ENCODE measurements at regions not wholly inside any gene's neighbourhood (a gene's known extent, or its start where the extent isn't known, plus 50 kb on each side); places are given as distances from the start of the nearest gene placed in this dataset.

DNA sequence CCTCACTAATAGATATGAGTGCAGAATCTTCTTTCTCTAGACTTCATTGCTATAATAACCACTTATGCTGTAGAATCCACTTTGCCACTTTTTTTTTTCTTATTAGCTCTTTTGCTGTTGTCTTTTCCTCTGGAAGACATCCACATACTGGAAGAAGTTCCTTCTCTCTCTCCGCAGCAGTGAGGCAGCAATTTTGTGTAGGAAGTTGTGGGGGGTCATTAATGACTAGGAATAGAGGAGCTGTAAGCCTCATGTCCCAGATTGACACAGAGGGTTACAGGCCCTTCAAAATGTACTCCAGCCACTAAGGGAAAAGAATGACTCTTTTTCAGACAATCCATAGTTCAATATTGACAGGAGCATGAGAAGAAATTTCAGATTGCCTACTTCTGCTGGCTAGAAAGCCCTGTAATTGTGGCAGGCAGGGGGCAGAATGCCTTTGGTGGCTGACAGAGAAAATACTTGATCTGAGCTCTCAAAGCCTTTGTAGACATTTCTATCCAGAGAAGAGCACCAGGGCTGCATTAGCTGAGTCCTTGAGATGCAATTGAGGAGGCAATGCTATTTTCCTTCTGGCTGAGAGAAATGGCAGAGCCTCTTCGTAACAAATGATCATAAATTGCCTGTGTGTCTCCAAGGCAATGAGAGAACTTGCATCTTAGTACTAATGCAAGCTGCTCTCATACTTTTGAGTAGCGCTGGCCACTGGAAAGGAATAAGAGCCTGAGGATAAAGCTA, 856.2 kb downstream of the STIM2 start:
- Histone ChIP-seq H3K4me3 (no peak overlapping the region), H3K4me1 (no peaks in the 10 kb centered on the region), H3K36me3 (no peaks in the 10 kb centered on the region), H3K27ac (peak overlapping the region in 4 of 12 donors; percentile 19 to 53 (median 27)), H3K27me3 (no peaks in the 10 kb centered on the region), H3K9me3 (no peaks in the 10 kb centered on the region)
- intact Hi-C loops (cut with DNase I), result no loop called here
- DNase-seq (no peak), ATAC-seq (no peak)
- WGBS, 4 donors, result 80 to 88% (median 81%) methylated on average over 3 of the region's 3 CpGs
- no peak for TF ChIP-seq POLR2A (IDR thresholded peaks at IDR 0.05)
- TF ChIP-seq, protein P1, sequence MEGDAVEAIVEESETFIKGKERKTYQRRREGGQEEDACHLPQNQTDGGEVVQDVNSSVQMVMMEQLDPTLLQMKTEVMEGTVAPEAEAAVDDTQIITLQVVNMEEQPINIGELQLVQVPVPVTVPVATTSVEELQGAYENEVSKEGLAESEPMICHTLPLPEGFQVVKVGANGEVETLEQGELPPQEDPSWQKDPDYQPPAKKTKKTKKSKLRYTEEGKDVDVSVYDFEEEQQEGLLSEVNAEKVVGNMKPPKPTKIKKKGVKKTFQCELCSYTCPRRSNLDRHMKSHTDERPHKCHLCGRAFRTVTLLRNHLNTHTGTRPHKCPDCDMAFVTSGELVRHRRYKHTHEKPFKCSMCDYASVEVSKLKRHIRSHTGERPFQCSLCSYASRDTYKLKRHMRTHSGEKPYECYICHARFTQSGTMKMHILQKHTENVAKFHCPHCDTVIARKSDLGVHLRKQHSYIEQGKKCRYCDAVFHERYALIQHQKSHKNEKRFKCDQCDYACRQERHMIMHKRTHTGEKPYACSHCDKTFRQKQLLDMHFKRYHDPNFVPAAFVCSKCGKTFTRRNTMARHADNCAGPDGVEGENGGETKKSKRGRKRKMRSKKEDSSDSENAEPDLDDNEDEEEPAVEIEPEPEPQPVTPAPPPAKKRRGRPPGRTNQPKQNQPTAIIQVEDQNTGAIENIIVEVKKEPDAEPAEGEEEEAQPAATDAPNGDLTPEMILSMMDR (IDR thresholded peaks at IDR 0.05), result no peak

DNA sequence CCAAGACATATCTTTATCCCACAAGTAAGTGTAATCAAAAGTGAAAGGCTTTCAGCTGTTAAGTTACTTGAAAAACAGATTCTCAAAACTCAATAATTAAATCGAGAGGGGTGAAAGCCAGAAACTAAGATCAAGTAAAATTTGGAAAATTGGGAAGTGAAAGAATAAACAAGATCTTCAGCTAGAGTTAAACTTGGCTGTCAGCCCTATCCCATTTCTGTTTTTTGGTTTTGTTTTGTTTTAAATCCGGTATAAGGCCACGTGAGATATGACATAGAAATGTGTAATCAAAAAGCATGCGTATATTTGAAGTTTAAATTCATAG, 856.8 kb downstream of the STIM2 start:
- intact Hi-C loops (cut with DNase I), result no loop called here
- Histone ChIP-seq H3K27me3 (no peaks in the 10 kb centered on the region), H3K27ac (peak overlapping the region in 1 of 12 donors; percentile 53), H3K36me3 (no peaks in the 10 kb centered on the region), H3K4me3 (no peak overlapping the region), H3K9me3 (no peaks in the 10 kb centered on the region), H3K4me1 (no peaks in the 10 kb centered on the region)
- no peak for DNase-seq
- 70 to 78% (median 75%) methylated on average over 4 of the region's 4 CpGs for WGBS, 4 donors
- TF ChIP-seq, protein P1 (IDR thresholded peaks at IDR 0.05), result no peak
- TF ChIP-seq POLR2A (IDR thresholded peaks at IDR 0.05), result no peak
- ATAC-seq, result no peak

DNA sequence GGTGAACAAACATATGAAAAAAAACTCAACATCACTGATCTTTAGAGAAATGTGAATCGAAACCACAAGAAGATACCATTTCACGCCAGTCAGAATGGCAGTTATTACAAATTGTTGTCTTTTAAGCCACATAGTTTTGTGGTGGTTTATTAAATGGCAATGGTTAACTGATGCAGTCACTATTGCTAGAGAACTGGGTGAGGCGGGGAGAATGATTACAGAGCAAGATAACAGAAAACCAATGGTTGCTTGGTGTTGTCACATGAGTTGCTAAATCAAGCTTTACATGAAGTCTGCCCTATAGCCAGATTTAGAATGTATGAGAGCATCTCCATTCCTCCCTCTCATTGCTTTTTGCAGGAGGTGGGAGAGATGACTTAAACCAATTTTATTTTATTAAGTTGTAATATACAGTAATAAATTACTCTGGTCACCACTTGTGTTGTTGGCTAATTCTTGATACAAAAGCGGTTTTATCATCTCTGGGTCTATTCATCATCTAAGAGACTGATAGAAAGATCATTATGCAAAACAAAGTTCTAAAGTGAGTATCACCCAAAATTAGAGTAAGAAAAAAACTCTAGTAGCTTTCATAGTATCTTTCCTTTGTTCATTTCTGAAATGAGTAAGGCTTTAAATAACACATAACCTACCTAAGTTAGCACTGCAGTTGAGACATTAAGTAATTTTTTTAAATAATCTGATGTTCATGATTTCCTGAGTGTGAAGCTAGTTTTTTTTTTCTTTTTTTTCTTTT, 859.5 kb downstream of the STIM2 start:
- peaks cover 0 to 4% (median 0%) of the 10 kb centered on the region in 9 donors for H3K27me3 ChIP-seq
- H3K36me3 ChIP-seq, result no peaks in the 10 kb centered on the region
- intact Hi-C loops (cut with DNase I), result no loop called here
- H3K27ac ChIP-seq, result no peak overlapping the region
- no peaks in the 10 kb centered on the region for H3K9me3 ChIP-seq
- TF ChIP-seq POLR2A (IDR thresholded peaks at IDR 0.05), result no peak
- TF ChIP-seq, protein P1 (IDR thresholded peaks at IDR 0.05), result no peak
- DNase-seq (no peak), ATAC-seq (no peak)
- 87 to 90% (median 89%) methylated on average over 4 of the region's 4 CpGs for WGBS, 4 donors
- no peak overlapping the region for H3K4me3 ChIP-seq
- no peaks in the 10 kb centered on the region for H3K4me1 ChIP-seq

DNA sequence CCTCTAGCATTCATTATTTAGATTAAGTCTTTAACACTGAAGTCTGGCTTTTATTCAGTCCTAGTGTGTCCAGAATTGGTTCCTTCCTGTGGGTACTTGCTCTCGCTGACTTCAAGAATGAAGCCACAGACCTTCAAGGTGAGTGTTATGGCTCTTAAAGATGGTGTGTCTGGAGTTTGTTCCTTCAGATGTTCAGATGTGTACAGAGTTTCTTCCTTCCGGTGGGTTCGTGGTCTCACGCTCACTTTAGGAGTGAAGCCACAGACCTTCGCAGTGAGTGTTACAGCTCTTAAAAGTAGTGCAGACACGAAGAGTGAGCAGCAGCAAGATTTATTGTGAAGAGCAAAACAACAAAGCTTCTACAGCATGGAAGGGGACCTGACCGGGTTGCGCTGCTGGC, 860.6 kb downstream of the STIM2 start:
- Histone ChIP-seq H3K9me3 (no peaks in the 10 kb centered on the region), H3K4me3 (no peak overlapping the region), H3K36me3 (no peaks in the 10 kb centered on the region), H3K4me1 (no peaks in the 10 kb centered on the region), H3K27ac (no peak overlapping the region), H3K27me3 (peaks cover 0 to 4% (median 0%) of the 10 kb centered on the region in 9 donors)
- DNase-seq, result no peak
- TF ChIP-seq, protein P1 (IDR thresholded peaks at IDR 0.05), result no peak
- no peak for TF ChIP-seq POLR2A (IDR thresholded peaks at IDR 0.05)
- 91 to 95% (median 92%) methylated on average over 8 of the region's 8 CpGs for WGBS, 4 donors
- intact Hi-C loops (cut with DNase I), result no loop called here
- ATAC-seq, result no peak

Measured in heart left ventricle (tissue), 16 donors.